Osteoblast (primary cell): ENCODE measurements at regions not wholly inside any gene's neighbourhood (a gene's known extent, or its start where the extent isn't known, plus 50 kb on each side); places are given as distances from the start of the nearest gene placed in this dataset.

Experiments
- DNase-seq: peaks from one replicate; pipeline ENCODE4 v3.0.0; 2011; ENCODE audit warnings: low spot score, mixed read lengths; ENCODE audit not compliant: insufficient read length; ENCODE audit errors: missing footprints
- H2AFZ ChIP-seq: 2 replicates; pipeline ENCODE4 v1.6.0; 2011; ENCODE audit warnings: mild to moderate bottlenecking, low read length
- H3K27ac ChIP-seq: 2 replicates; pipeline ENCODE4 v1.5.1; 2011; ENCODE audit warnings: mild to moderate bottlenecking, low read depth, low read length, moderate library complexity
- H3K27me3 ChIP-seq: 2 replicates; pipeline ENCODE4 v1.6.0; 2012; ENCODE audit warnings: mild to moderate bottlenecking, control low read depth, inconsistent platforms, low read length, moderate library complexity; ENCODE audit not compliant: insufficient read depth
- H3K36me3 ChIP-seq: 2 replicates; pipeline ENCODE4 v1.5.1; 2011; ENCODE audit warnings: mild to moderate bottlenecking, low read length, control low read depth, moderate library complexity; ENCODE audit not compliant: insufficient read depth
- H3K4me1 ChIP-seq: 2 replicates; pipeline ENCODE4 v1.5.1; 2011; ENCODE audit warnings: mild to moderate bottlenecking, low read length, control low read depth, moderate library complexity; ENCODE audit not compliant: insufficient read depth
- H3K4me2 ChIP-seq: 2 replicates; pipeline ENCODE4 v1.6.0; 2011; ENCODE audit warnings: mild to moderate bottlenecking, low read length; ENCODE audit not compliant: insufficient read depth
- H3K4me3 ChIP-seq: fragments of 200-600 bp; sonication (generic); 3 replicates; pipeline ENCODE4 v1.5.1; 2012; ENCODE audit warnings: mild to moderate bottlenecking, low read length, inconsistent platforms; ENCODE audit not compliant: insufficient read depth
- H3K79me2 ChIP-seq: 2 replicates; pipeline ENCODE4 v1.6.0; 2012; ENCODE audit warnings: mild to moderate bottlenecking, low read length, control low read depth, inconsistent platforms; ENCODE audit not compliant: insufficient read depth
- H3K9me3 ChIP-seq: 2 replicates; pipeline ENCODE4 v1.5.1; 2011; ENCODE audit warnings: low read depth, low read length, control low read depth
- H4K20me1 ChIP-seq: 2 replicates; pipeline ENCODE4 v1.6.0; 2012; ENCODE audit warnings: mild to moderate bottlenecking, low read length, control low read depth; ENCODE audit not compliant: insufficient read depth
- TF ChIP-seq, protein P1 (sequence below): IDR thresholded peaks from 2 replicates; pipeline ENCODE4 v1.5.1; 2011; ENCODE audit warnings: mild to moderate bottlenecking, low read depth, low read length, moderate library complexity; ENCODE audit errors: extremely low read depth

DNA sequence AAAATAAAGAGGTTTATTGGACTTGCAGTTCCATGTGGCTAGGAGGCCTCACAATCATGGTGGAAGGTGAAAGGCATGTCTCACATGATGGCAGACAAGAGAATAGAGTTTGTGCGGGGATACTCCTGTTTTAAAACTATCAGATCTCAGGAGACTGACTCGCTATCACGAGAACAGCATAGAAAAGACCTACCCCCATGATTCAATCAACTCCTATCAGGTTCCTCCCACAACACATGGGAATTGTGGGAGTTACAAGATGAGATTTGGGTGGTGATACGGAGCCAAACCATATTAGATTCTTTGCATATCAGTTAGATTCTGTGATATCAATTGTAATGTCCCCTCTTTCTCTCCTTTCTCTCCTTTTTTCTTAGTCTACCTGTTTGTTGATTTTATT lies 1178.7 kb upstream of the LRRTM1 start:
- Histone ChIP-seq H3K9me3 (no peaks in the 10 kb centered on the region), H3K36me3 (no peaks in the 10 kb centered on the region), H3K4me3 (no peak overlapping the region), H3K27me3 (no peaks in the 10 kb centered on the region), H3K79me2 (no peaks in the 10 kb centered on the region), H3K27ac (no peak overlapping the region), H2AFZ (no peak overlapping the region), H3K4me2 (no peak overlapping the region), H4K20me1 (no peaks in the 10 kb centered on the region), H3K4me1 (no peaks in the 10 kb centered on the region)
- TF ChIP-seq, protein P1, sequence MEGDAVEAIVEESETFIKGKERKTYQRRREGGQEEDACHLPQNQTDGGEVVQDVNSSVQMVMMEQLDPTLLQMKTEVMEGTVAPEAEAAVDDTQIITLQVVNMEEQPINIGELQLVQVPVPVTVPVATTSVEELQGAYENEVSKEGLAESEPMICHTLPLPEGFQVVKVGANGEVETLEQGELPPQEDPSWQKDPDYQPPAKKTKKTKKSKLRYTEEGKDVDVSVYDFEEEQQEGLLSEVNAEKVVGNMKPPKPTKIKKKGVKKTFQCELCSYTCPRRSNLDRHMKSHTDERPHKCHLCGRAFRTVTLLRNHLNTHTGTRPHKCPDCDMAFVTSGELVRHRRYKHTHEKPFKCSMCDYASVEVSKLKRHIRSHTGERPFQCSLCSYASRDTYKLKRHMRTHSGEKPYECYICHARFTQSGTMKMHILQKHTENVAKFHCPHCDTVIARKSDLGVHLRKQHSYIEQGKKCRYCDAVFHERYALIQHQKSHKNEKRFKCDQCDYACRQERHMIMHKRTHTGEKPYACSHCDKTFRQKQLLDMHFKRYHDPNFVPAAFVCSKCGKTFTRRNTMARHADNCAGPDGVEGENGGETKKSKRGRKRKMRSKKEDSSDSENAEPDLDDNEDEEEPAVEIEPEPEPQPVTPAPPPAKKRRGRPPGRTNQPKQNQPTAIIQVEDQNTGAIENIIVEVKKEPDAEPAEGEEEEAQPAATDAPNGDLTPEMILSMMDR = no peak
- DNase-seq = no peak

DNA sequence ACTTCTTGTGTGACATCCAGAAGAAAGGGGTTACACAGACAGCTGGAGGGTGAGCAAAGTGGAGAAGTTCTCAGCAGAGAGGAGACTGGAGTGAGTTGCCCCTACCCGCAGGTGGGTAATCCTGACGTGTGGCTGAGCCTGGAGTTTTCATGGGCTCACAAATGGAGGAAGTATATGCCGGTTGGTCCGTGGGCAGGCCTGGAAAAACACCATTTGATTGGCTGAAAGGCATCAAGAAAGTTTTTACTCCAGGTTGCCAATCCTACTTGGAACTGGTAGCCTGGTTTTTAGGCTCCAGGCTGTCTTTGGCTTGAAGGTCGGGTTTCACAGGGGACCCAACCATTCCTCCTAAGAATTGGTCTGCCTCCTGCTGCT lies 1177.4 kb upstream of the LRRTM1 start:
- no peak overlapping the region for H3K4me2 ChIP-seq
- H4K20me1 ChIP-seq = no peaks in the 10 kb centered on the region
- H3K4me3 ChIP-seq = no peak overlapping the region
- H2AFZ ChIP-seq = no peak overlapping the region
- DNase-seq = no peak
- H3K9me3 ChIP-seq = no peaks in the 10 kb centered on the region
- H3K4me1 ChIP-seq = no peaks in the 10 kb centered on the region
- no peaks in the 10 kb centered on the region for H3K36me3 ChIP-seq
- TF ChIP-seq, protein P1 = no peak
- no peaks in the 10 kb centered on the region for H3K79me2 ChIP-seq
- no peaks in the 10 kb centered on the region for H3K27me3 ChIP-seq
- H3K27ac ChIP-seq = no peak overlapping the region

DNA sequence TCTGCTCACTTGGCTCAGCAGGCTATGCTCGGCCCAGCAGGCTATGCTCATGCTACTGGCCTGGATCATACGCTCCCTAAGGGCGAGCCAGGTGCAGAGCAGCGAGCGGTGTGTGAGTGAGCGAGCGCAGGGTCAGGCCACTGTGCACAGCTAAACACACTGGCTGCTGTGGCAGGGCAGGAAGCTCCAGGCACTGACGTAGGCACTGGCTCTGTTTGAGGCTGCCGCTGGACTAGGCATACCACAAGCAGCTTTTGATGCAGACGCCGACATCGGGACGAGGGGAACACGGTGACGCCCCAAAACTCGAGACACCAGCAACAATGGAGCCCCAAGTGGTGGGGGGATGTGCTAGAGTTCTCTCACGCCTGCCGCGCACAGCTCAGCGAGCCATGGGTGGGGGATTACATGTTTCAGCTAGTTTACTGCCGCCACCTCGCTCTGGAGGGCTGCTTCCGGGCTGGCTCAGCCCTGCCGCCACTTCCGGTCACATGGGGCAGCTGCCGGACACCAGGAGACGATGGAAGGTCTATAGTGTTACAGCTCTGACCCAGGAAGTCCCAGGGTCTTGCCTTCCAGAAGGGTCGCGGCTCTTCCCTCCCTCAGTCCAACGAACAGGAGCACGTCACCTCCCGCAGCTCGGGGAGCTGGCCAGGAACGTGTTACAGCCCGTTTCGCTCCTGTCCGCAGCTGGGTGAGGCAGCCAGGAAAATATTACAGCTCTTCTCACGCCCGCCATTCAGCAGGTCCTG lies 1176.9 kb upstream of the LRRTM1 start:
- Histone ChIP-seq H2AFZ (no peak overlapping the region), H3K4me3 (no peak overlapping the region), H3K27ac (no peak overlapping the region), H3K4me2 (no peak overlapping the region), H3K36me3 (no peaks in the 10 kb centered on the region), H3K4me1 (no peaks in the 10 kb centered on the region), H3K27me3 (no peaks in the 10 kb centered on the region), H3K79me2 (no peaks in the 10 kb centered on the region), H3K9me3 (no peaks in the 10 kb centered on the region), H4K20me1 (no peaks in the 10 kb centered on the region)
- TF ChIP-seq, protein P1 = no peak
- no peak for DNase-seq

DNA sequence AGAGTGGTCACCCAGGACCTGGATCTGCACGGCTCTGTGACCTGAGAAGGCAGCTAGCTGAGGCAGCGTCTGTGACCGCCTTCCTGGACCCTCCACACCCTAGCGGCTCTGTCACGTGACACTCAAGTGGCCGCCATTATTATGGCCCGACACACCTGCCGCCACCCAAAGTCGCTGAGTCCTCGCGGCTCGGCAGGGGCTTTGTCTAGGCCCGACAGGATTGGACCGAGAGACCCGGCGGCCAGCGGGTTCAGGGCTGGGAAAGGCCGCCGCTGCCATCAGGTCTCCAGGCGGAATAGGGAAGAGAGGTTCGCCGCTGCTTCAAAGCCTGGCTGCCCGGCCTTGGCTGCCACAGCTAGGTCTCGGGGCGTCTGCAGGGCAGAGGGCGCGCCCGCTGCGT lies 1162.5 kb upstream of the LRRTM1 start:
- TF ChIP-seq, protein P1 = no peak
- H3K4me2 ChIP-seq = no peak overlapping the region

More for the DNA sequence above, 1162.5 kb upstream of the LRRTM1 start:
- Histone ChIP-seq H4K20me1 (no peaks in the 10 kb centered on the region), H3K27me3 (no peaks in the 10 kb centered on the region), H3K9me3 (peaks cover 5% of the 10 kb centered on the region), H3K4me1 (no peaks in the 10 kb centered on the region), H3K79me2 (no peaks in the 10 kb centered on the region), H3K4me3 (no peak overlapping the region), H3K36me3 (no peaks in the 10 kb centered on the region), H2AFZ (no peak overlapping the region), H3K27ac (no peak overlapping the region)
- no peak for DNase-seq
